Transverse colon (tissue), 3 donors: ENCODE measurements at regions not wholly inside any gene's neighbourhood (a gene's known extent, or its start where the extent isn't known, plus 50 kb on each side); places are given as distances from the start of the nearest gene placed in this dataset.

ENCODE experiments used
- POLR2A ChIP-seq: fragments of 450-650 bp; IDR thresholded peaks from one replicate; pipeline ENCODE4 v1.6.1; 2016; ENCODE audit warnings: antibody characterized with exemption, mild to moderate bottlenecking, moderate library complexity
- TF ChIP-seq, protein P1 (sequence below), 5 experiments: fragments of 200-600 bp in 3 of 5; fragments of 450-650 bp in 2 of 5; sonication (generic) in 3 of 5; IDR thresholded peaks; 1 replicate in 2 of 5; 2 replicates in 3 of 5; pipeline ENCODE4 v1.5.1; 2016 to 2017; ENCODE audit warnings: antibody characterized with exemption in 5 of 5, inconsistent platforms in 3 of 5, mild to moderate bottlenecking in 2 of 5, moderate library complexity in 1 of 5

DNA sequence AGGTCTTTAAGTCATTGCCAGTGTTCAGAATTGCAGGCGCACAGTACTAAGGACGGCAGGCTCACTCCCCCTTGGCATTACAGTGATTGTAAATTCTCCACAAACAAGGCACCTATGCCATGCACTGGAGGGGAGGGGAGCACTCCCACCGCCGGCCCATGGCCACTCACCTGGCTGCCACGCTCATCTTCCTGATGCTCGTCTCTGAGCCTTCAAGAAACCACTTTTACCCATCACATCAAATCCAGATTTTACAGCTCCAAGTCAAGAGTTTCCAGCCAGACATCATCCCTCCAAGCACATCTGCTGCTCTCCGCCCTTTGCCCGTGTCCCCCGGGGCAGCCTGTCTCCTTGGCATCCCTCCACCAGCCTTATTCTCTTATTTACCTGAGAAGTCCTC lies 350.2 kb upstream of the SHH start:
- TF ChIP-seq, protein P1, sequence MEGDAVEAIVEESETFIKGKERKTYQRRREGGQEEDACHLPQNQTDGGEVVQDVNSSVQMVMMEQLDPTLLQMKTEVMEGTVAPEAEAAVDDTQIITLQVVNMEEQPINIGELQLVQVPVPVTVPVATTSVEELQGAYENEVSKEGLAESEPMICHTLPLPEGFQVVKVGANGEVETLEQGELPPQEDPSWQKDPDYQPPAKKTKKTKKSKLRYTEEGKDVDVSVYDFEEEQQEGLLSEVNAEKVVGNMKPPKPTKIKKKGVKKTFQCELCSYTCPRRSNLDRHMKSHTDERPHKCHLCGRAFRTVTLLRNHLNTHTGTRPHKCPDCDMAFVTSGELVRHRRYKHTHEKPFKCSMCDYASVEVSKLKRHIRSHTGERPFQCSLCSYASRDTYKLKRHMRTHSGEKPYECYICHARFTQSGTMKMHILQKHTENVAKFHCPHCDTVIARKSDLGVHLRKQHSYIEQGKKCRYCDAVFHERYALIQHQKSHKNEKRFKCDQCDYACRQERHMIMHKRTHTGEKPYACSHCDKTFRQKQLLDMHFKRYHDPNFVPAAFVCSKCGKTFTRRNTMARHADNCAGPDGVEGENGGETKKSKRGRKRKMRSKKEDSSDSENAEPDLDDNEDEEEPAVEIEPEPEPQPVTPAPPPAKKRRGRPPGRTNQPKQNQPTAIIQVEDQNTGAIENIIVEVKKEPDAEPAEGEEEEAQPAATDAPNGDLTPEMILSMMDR (IDR thresholded peaks at IDR 0.05) = no peak
- TF ChIP-seq POLR2A = no peak
